Skin epidermis (tissue), 12 donors: ENCODE measurements at regions not wholly inside any gene's neighbourhood (a gene's known extent, or its start where the extent isn't known, plus 50 kb on each side); places are given as distances from the start of the nearest gene placed in this dataset.

Experiments used
- H3K27ac ChIP-seq, 21 experiments: fragments of 200-600 bp; sonication (generic) in 11 of 21; one replicate each; pipeline ENCODE4 v1.5.0; 2020; ENCODE audit warnings: mild to moderate bottlenecking in 3 of 21, inconsistent platforms in 2 of 21, moderate library complexity in 2 of 21
- H3K4me3 ChIP-seq, 7 experiments: fragments of 200-600 bp; sonication (generic) in 2 of 7; one replicate each; pipeline ENCODE4 v1.5.0; 2020; ENCODE audit warnings: inconsistent platforms in 2 of 7, mild to moderate bottlenecking in 2 of 7, moderate library complexity in 1 of 7

DNA sequence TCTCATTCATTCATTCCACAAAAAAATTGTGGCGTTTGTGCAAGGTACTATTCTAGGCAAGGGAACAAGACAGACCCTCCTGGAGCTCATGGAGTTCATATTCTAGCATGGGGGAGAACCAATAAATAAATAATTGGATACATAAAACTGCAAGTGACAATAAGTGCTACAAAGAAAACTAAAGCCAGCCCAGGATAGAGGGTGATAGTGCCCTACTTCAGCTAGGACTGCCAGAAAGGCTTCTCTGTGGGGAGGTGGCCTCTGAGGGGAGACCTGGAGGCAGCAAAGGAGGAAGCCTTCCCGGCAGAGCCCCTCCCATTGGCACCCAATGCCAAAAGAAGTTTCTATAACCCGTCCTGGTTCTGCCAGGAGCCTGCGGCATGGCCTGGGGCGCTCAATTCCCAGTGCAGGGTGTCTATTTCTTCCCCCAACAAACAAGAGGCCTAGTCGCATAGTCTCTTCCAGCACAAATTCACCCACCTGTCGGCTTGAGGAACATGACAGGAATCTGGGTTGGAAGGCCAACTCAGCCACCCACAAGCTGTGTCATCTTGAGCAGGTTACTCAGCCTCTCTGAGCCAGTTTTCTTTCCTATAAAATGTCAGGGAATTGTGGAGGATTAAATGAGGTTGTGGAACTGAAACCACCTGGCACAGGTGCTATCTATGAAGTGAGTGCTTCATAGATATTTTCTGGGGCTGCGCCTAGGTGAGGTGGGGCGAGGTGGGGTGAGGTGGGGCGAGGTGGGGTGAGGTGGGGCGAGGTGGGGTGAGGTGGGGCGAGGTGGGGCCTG, 94.3 kb downstream of the ZFP36L2 start:
- H3K27ac ChIP-seq, result peak overlapping the region; percentile 24 to 93 (median 84)
- no peak overlapping the region for H3K4me3 ChIP-seq

- H3K4me3 ChIP-seq, result no peak overlapping the region
Measured at GRCh38 chr2:43131051-43131889, 95.1 kb downstream of the ZFP36L2 start.

DNA sequence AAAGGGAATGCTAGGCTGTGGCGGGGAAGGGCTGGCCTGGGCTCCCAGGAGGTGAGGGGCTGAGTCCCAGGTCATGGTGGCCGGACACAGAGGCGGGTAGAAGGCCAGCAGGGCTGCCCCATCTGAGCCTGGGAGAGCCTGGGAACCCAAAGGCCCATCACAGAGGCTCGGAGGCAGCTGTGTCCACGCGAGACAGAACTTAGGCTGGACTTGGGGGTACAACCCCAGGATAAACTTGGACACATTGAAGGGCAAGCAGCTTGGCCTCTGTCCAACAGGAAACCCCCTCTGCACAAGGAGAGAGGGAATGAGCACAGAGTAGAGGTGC, 95.9 kb downstream of the ZFP36L2 start:
- Histone ChIP-seq H3K4me3 (no peak overlapping the region), H3K27ac (peak overlapping the region; percentile 24 to 93 (median 84))

More at GRCh38 chr2:43131051-43131889, 95.1 kb downstream of the ZFP36L2 start:
- H3K27ac ChIP-seq, result peak overlapping the region; percentile 24 to 93 (median 84)

GRCh38 chr2:43129676-43130547, 96.5 kb downstream of the ZFP36L2 start:
- Histone ChIP-seq H3K4me3 (no peak overlapping the region), H3K27ac (peak overlapping the region; percentile 24 to 93 (median 84))

DNA sequence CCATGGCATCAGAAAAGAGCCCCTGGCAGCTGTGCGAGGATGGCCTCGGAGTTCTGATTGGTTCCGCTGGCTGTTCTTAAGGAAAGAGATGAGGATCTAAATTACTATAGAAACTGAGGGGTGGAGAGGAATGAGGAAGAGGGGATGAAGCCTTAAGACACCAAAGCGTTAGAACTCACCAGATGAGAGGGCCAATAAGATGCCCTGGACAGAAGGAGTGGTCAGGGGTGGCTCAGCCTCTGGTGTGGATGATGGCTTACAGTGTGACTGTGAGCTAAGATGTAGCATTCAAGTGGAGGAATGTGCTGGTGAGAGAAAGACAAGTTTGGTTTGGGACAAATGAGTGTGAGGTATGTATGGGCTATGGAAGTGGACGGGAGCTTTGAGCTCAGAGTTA, 97.8 kb downstream of the ZFP36L2 start:
- peak overlapping the region in 19 of 21 experiments; percentile 2 to 93 (median 84) for H3K27ac ChIP-seq
- no peak overlapping the region for H3K4me3 ChIP-seq

DNA sequence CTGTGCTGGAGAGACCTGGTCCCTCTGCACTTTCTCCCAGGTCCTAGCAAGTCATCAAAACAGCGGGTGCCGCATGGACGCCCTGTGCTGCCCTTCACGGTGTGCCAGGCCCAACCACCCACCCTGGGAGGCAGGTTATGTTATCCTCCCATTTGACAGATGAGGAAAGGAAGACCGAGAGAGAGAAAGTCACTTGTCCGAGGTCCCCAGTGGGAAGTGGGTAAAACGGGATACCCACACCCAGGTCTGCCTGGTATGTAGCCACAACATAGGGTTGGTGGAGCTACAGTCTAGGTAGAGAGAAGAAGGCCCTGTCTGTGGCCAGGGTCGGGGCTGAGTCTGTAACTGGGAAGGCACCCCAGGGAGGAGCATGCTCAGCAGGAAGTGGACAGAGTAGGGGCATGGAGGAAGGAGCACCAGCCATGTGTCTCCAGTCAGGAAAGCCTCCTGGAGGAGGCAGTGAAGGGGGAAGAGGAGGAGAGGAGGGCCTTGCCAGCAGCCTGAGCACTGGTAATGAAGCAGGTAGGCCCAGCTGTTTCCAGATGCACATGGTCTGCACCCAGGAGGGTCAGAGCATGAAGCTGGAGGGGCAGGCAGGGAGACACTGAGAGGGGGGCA, 98.4 kb downstream of the ZFP36L2 start:
- no peak overlapping the region for H3K4me3 ChIP-seq
- peak overlapping the region in 18 of 21 experiments; percentile 2 to 93 (median 84) for H3K27ac ChIP-seq

DNA sequence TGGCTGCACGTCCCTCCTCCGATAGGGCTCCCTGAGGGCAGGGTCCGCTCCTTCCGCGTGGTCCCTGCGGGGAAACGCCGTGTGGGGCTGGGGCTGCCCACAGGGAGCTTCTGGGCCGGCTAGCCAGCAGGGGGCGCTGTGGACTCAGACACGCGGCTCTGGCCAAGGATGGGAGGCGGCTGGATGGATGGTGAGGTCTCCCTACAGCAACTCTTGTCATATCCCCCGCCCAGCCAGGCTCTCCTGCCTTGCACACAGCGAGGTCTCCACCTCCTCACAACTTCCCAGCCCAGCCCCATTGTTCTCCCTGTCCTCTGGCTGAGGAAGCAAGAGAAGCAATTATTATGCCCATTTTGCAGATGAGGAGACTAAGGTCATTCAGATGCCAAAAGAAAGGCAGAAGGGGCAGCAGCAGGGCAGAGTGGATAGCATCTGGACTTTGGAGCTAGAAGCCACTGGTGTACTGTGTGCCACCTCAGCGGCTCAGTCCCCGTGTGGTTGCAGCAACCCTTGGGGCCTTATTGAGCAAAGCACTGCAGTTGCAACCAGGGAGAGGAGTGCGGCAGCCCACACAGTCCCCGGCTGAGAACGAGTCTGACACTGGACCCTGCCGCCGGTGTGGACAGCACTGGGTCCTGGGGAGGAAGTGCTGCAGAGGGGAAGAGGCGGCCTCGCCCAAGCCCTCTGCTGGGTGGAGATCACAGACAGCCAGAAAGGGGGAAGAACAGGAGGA, 99.0 kb downstream of the ZFP36L2 start:
- Histone ChIP-seq H3K4me3 (no peak overlapping the region), H3K27ac (peak overlapping the region in 15 of 21 experiments; percentile 22 to 93 (median 85))

GRCh38 chr2:43126817-43127207, 99.6 kb downstream of the ZFP36L2 start:
- peak overlapping the region in 7 of 21 experiments; percentile 82 to 93 (median 90) for H3K27ac ChIP-seq
- no peak overlapping the region for H3K4me3 ChIP-seq

DNA sequence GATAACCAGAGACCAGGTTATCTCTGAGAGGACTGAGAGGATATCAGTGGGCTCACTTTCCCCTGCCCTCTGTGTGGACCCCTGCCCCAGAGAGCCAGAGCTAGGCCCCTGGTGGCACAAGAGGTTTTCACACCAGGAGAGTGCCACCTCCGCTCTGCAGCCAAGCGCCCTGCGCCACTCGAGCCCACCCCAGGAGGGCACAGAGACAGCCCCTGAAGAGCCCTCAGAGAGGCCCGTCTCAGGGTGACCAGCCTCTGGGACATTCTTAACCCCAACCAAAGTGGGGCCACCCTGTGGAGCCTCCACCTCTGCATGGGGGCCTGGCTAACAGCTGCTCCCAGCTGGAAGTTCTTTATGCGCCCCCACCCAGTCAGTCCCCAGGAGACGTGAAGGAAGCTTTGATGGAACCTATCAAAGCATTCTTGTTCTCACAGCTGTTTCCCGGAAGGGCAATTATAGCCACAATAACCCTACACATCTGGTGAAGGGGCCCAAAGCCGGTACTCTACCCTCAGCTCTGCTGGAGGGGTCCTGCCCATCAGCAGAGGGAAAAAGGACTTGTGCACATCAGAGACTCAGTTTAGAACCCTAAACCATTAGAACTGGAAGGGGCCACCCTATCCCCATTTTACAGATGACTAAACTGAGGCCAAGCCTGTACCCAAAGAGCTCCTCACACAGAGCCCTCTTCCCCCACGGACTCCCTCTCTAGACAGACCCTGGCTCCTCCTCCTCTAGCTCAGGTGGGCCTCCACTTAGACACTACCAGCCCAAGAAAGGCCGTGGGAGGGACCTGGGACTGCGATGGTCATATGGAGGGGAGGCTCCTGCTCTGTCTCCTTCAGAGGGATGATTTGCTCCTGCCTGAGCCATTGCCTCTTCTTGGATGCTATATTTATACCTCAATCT, 101.1 kb downstream of the ZFP36L2 start:
- no peak overlapping the region for H3K27ac ChIP-seq

DNA sequence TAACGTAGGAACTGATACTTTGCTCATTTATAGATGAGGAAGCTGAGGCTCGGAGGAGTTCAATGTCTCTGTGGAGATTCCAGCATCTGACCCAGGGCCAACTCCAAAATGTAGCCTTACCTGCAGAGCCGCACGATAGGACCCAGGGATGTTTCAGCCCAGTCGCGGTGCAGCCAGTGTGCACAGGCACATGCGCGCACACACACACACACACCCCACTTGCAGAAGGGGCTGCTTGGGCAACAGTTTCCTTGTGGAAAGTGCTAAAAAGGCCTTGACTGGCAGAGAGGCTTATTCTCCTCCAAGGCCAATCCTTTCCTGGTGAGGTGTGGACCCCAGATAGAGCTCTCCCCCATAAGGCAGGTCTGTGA, 101.7 kb downstream of the ZFP36L2 start:
- no peak overlapping the region for H3K4me3 ChIP-seq
- H3K27ac ChIP-seq, result no peak overlapping the region

More for the DNA sequence above, 101.1 kb downstream of the ZFP36L2 start:
- H3K4me3 ChIP-seq, result no peak overlapping the region

DNA sequence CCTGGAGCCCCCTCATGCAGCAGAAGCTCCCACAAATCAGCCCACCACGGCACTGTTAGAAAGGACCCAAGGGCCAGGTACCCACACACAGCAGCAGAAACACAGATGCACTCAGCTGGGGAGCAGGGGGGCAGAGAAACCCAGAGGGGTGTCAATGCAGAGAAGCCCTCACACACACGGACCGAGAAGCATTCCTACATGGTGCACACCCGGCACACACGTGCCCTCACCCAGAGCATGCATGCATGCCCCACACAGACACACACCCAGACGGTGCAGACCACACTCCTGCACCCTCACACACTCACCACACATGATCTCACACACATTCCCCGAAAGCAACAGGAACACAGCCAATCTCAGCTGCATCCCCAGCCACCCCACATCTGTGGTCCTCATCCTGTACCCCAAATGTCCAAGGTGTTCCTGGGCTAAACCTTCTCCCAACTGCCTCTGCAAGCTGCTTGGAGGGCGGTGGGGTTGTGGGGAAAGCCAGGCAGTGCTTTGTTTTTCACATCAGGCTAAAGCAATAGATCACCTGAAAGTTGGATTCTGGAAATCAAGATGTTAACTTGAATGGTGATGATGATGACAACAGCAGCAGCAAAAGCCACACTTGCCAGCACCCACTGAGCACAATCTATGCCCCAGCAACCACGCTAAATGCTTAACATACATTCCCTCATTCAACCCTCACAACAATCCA, 102.3 kb downstream of the ZFP36L2 start:
- Histone ChIP-seq H3K27ac (peak overlapping the region in 1 of 21 experiments; percentile 3), H3K4me3 (no peak overlapping the region)

DNA sequence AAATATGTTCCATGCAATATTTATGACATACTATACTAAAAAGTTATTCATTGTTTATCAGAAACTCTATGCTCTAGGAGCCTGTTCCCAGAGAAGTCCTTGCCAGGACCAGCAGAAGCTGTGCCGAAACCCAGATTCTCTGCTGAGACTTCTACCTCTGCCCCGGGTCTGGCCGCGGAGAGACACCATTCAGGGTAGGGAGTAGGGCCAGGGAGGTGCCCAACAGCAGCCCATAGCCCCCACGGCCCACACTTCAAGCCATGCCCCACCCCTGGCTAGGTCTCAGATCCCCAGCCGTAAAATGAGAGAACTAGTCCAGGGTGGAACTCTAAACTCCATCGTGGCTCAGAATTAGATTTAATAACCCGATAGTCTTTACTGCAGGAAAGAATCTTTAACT, 102.9 kb downstream of the ZFP36L2 start:
- H3K27ac ChIP-seq, result peak overlapping the region in 1 of 21 experiments; percentile 24
- H3K4me3 ChIP-seq, result no peak overlapping the region

GRCh38 chr2:43123028-43123427, 103.4 kb downstream of the ZFP36L2 start:
- H3K27ac ChIP-seq, result no peak overlapping the region
- no peak overlapping the region for H3K4me3 ChIP-seq

DNA sequence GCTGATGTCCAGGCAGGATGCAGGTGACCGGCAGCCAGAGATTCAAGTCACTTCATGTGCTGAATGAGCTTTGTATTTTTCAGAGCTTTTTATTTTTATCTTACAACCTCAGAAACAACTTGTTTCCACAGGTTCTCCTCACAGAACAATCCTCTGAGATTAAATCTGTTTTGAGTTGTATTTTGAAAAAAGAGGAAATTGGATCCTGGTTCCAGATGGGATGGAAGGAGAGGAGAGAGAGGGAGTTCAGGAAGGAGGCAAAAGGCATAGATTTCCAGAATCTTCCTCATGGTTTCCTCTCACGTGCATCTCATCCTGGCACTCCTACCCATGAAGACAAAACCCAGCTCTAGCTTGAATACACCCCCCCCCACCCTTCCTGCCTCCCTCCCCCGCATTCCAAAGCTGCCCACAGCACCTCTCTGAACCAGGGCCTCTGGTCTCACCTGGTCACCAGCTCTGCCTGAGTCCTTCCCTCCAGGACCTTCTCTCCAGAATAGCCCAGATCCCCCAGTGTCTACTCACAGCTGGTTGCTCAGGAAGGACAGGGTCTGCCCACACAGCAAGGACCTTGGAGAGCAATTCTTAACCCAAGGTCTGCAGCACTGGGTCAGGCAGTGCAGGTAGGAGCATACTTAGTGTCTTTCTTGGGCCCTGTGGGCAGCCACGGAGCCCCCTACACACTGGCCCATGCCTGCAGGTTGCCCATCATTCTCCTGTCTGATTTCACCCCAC, 104.7 kb downstream of the ZFP36L2 start:
- Histone ChIP-seq H3K4me3 (no peak overlapping the region), H3K27ac (no peak overlapping the region)

DNA sequence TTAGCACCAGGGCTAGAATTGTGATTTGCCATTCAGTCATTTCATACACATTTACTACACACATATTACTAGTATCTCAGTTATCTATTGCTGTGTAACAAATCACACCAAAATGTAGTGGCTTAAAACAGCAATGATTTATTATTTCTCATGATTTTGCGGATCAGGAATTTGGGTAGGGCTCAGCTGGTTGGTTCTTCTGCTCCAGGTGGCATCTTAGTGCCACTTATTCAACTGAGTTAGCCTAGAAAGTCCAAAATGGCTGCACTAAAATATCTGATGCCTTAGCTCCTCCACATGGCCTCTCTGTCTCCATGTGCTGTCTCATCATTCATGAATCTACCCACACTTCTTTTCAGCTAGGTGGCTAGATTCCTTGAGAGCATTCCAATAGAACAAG, 107.1 kb downstream of the ZFP36L2 start:
- Histone ChIP-seq H3K4me3 (no peak overlapping the region), H3K27ac (no peak overlapping the region)

DNA sequence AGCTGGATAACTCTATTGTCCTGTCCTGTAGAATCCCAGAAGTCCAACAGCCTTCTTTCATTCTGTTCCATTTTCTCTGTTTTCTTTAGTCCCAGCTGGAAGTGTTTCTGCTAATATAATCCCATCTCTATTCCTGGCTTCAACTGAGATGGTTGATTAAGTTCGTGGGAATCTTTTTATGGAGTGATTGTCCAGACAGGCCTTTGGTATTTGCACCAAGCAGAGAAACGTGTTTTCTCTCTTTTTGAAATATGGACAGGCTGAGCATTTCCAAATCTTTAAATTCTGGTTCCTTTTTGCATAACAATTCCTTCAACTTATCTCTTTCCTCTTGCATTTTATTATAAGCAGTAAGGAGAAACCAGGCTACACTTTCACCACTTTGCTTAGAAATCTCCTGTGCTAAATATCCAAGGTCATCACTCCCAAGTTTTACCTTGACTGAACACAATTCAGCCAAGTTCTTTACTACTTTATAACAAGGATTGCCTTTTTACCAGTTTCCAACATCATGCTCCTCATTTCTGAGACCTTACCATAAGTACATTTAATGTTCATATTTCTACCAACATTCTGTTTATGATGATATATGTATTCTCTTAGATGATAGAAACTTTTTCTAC, 108.8 kb downstream of the ZFP36L2 start:
- peak overlapping the region in 4 of 21 experiments; percentile 11 to 39 (median 32) for H3K27ac ChIP-seq

More for the DNA sequence above, 108.8 kb downstream of the ZFP36L2 start:
- no peak overlapping the region for H3K4me3 ChIP-seq
